Osteoblast (primary cell): ENCODE measurements at regions not wholly inside any gene's neighbourhood (a gene's known extent, or its start where the extent isn't known, plus 50 kb on each side); places are given as distances from the start of the nearest gene placed in this dataset. TPM values are rescaled to one million over a fixed set of nuclear protein-coding genes. Genes with fewer than 3 reads are reported as not detected.

ENCODE experiments used
- DNase-seq: peaks from one replicate; pipeline ENCODE4 v3.0.0; 2011; ENCODE audit warnings: low spot score, mixed read lengths; ENCODE audit not compliant: insufficient read length; ENCODE audit errors: missing footprints
- H2AFZ ChIP-seq: 2 replicates; pipeline ENCODE4 v1.6.0; 2011; ENCODE audit warnings: mild to moderate bottlenecking, low read length
- H3K27ac ChIP-seq: 2 replicates; pipeline ENCODE4 v1.5.1; 2011; ENCODE audit warnings: mild to moderate bottlenecking, low read depth, low read length, moderate library complexity
- H3K27me3 ChIP-seq: 2 replicates; pipeline ENCODE4 v1.6.0; 2012; ENCODE audit warnings: mild to moderate bottlenecking, control low read depth, inconsistent platforms, low read length, moderate library complexity; ENCODE audit not compliant: insufficient read depth
- H3K36me3 ChIP-seq: 2 replicates; pipeline ENCODE4 v1.5.1; 2011; ENCODE audit warnings: mild to moderate bottlenecking, low read length, control low read depth, moderate library complexity; ENCODE audit not compliant: insufficient read depth
- H3K4me1 ChIP-seq: 2 replicates; pipeline ENCODE4 v1.5.1; 2011; ENCODE audit warnings: mild to moderate bottlenecking, low read length, control low read depth, moderate library complexity; ENCODE audit not compliant: insufficient read depth
- H3K4me2 ChIP-seq: 2 replicates; pipeline ENCODE4 v1.6.0; 2011; ENCODE audit warnings: mild to moderate bottlenecking, low read length; ENCODE audit not compliant: insufficient read depth
- H3K4me3 ChIP-seq: fragments of 200-600 bp; sonication (generic); 3 replicates; pipeline ENCODE4 v1.5.1; 2012; ENCODE audit warnings: mild to moderate bottlenecking, low read length, inconsistent platforms; ENCODE audit not compliant: insufficient read depth
- H3K79me2 ChIP-seq: 2 replicates; pipeline ENCODE4 v1.6.0; 2012; ENCODE audit warnings: mild to moderate bottlenecking, low read length, control low read depth, inconsistent platforms; ENCODE audit not compliant: insufficient read depth
- H3K9me3 ChIP-seq: 2 replicates; pipeline ENCODE4 v1.5.1; 2011; ENCODE audit warnings: low read depth, low read length, control low read depth
- H4K20me1 ChIP-seq: 2 replicates; pipeline ENCODE4 v1.6.0; 2012; ENCODE audit warnings: mild to moderate bottlenecking, low read length, control low read depth; ENCODE audit not compliant: insufficient read depth
- CTCF ChIP-seq: IDR thresholded peaks from 2 replicates; pipeline ENCODE4 v1.5.1; 2011; ENCODE audit warnings: mild to moderate bottlenecking, low read depth, low read length, moderate library complexity; ENCODE audit errors: extremely low read depth
- small RNA-seq: library from RNA; depleted of rRNA; stranded (forward); fragments of <200 nt; gene quantifications from one replicate; pipeline ENCODE3, GENCODE V24; 2012

- Histone ChIP-seq H3K4me1 (no peaks in the 10 kb centered on the region), H3K27me3 (no peaks in the 10 kb centered on the region), H2AFZ (no peak overlapping the region), H3K79me2 (no peaks in the 10 kb centered on the region), H3K4me3 (no peak overlapping the region), H4K20me1 (no peaks in the 10 kb centered on the region), H3K27ac (no peak overlapping the region), H3K36me3 (no peaks in the 10 kb centered on the region), H3K9me3 (no peaks in the 10 kb centered on the region), H3K4me2 (no peak overlapping the region)
- no peak for DNase-seq
- no peak for TF ChIP-seq CTCF
Measured at GRCh38 chr18:37619964-37620363, 54.4 kb upstream of the CELF4 start.

GRCh38 chr18:37617623-37618022 lies 52.0 kb upstream of the CELF4 start:
- H3K4me2 ChIP-seq, result no peak overlapping the region
- no peak overlapping the region for H2AFZ ChIP-seq
- H3K4me1 ChIP-seq, result no peaks in the 10 kb centered on the region
- no peaks in the 10 kb centered on the region for H3K36me3 ChIP-seq
- no peak for TF ChIP-seq CTCF
- peaks cover 2% of the 10 kb centered on the region for H3K9me3 ChIP-seq
- no peak overlapping the region for H3K4me3 ChIP-seq
- H4K20me1 ChIP-seq, result no peaks in the 10 kb centered on the region
- H3K79me2 ChIP-seq, result no peaks in the 10 kb centered on the region
- DNase-seq, result no peak
- H3K27me3 ChIP-seq, result no peaks in the 10 kb centered on the region
- no peak overlapping the region for H3K27ac ChIP-seq

Small RNA genes lying in the stretch of these regions (small RNA-seq; reads per million reads assigned to genes)
- gene AC011712.1 (not detected), gene MIR4318 (not detected), gene MIR5583-1 (not detected), gene RN7SKP182 (not detected), gene RNU6-1242P (not detected), gene RNU6-706P (not detected)
